MM.1S (cell line): ENCODE measurements at regions not wholly inside any gene's neighbourhood (a gene's known extent, or its start where the extent isn't known, plus 50 kb on each side); places are given as distances from the start of the nearest gene placed in this dataset.

Experiments used
- CTCF ChIP-seq: fragments of 300-600 bp; sonication (generic); IDR thresholded peaks from 2 replicates; pipeline ENCODE4 v1.5.1; 2016; ENCODE audit warnings: antibody characterized with exemption, low read length, mixed read lengths
- EZH2 ChIP-seq: fragments of 300-600 bp; sonication (generic); optimal IDR thresholded peaks from 2 replicates; pipeline ENCODE3; 2017; ENCODE audit warnings: low read depth, mild to moderate bottlenecking, antibody characterized with exemption, low read length, mixed read lengths
- EZH2phosphoT487 ChIP-seq: fragments of 300-600 bp; sonication (generic); IDR thresholded peaks from 2 replicates; pipeline ENCODE4 v1.6.1; 2018; ENCODE audit warnings: antibody characterized with exemption, low read length

- TF ChIP-seq CTCF (no peak), EZH2 (no peak), EZH2phosphoT487 (no peak)
These were observed 223.9 kb upstream of the GGTLC1 start for GRCh38 chr20:24212494-24212893.
